ENCODE measurements at regions not wholly inside any gene's neighbourhood (a gene's known extent, or its start where the extent isn't known, plus 50 kb on each side); places are given as distances from the start of the nearest gene placed in this dataset.

DNA sequence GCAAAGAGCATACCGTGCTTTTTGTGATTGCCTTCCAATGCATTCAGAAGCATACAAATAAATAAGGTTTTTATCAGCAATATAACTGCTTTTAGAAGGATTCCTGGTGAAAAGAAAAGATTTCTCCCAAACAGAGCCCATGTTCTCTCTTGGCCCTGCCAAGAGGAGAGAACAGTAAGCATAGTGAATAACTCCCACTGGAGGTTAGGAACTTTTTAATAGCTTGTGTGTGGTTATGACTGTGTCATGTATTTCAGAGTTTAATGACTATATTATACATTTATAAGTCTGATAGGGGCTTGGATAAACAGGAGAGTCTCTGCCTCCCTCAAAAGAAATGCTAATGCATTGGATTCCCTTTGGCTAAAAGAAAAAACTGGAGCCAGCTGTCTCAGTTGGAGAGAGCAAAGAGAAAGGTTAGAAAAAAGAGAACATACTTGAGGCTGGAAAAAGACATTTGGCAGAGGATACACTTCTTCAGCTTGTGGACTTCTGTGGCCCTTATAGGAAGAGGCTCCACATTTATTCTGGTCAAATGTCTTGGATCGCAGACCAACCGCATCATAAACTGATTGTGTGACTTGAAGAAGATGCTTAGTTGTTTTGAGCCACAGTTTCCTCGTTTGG is 63.0 kb upstream of the SPRED2 start:
- Mint-ChIP-seq H3K27ac (no peak overlapping the region), H3K36me3 (ENCODE audit: low read depth) (no peaks in the 10 kb centered on the region), H3K4me3 (no peak overlapping the region), H3K9me3 (no peaks in the 10 kb centered on the region), H3K4me1 (ENCODE audit: low read depth) (no peaks in the 10 kb centered on the region), H3K27me3 (ENCODE audit: low read depth) (peaks cover 5% of the 10 kb centered on the region)

DNA sequence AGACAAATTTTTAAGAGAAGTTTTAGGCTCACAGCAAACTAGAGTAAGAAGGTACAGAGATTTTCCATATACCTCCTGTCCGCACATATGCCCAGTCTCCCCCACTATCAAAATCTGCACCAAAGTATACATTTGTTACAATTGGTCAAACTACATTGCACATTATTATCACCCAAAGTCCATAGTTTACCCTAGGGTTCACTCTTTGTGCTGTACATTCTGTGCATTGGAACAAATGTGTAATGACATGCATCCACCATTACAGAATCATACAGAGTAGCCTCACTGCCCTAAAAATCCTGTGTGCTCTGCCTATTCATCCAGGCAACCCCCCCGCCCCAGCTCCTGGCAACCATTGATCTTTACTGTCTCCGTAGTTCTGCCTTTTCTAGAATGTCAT is 61.7 kb upstream of the SPRED2 start:
- H3K27me3 Mint-ChIP-seq (ENCODE audit: low read depth) = peaks cover 5% of the 10 kb centered on the region
- H3K36me3 Mint-ChIP-seq (ENCODE audit: low read depth) = no peaks in the 10 kb centered on the region
- no peak overlapping the region for H3K4me3 Mint-ChIP-seq
- no peaks in the 10 kb centered on the region for H3K4me1 Mint-ChIP-seq (ENCODE audit: low read depth)
- H3K27ac Mint-ChIP-seq = no peak overlapping the region
- peaks cover 6% of the 10 kb centered on the region for H3K9me3 Mint-ChIP-seq

DNA sequence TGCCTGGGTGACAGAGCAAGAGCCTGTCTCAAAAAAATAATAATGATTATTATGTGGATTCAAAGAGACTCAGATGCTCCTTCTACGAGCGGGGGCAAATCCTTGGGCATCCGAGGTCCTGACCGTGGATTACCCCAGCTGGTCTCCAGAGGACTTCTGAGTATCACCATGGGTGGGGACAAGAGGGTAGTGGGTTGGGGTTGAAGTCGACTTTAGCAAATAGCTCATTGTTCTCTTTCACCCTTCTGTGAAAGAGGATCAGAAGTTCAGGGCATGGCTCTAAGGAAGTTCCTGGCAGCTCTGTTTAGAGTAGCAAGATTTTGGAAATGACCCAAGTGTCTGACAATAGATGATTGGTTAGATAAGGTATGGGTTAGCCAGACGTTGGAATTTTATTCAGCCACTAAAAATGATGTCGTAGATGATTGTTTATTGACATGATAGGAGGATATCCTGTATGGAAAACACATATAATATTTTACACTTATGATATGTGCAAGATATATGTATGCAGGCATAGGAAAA is 59.0 kb upstream of the SPRED2 start:
- Mint-ChIP-seq H3K9me3 (peaks cover 22% of the 10 kb centered on the region), H3K4me3 (no peak overlapping the region), H3K27me3 (ENCODE audit: low read depth) (no peaks in the 10 kb centered on the region), H3K4me1 (ENCODE audit: low read depth) (no peaks in the 10 kb centered on the region), H3K27ac (no peak overlapping the region), H3K36me3 (ENCODE audit: low read depth) (no peaks in the 10 kb centered on the region)

DNA sequence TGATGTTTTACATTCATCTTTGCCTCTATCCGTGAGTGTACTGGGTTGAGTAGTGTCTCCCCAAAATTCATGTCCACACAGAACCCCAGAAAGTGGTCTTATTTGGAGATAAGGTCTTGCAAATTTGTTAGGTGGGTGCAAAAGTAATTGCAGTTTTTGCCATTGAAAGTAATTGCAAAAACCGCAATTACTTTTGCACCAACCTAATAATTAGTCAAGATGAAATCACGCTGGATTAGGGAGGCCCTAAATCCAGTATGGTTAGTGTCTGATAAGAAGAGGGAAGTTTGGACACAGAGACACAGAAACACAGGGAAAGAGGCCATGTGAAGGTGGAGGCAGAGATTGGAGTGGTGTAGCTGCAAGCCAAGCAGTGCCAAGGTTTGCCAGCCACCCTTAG is 57.8 kb upstream of the SPRED2 start:
- no peaks in the 10 kb centered on the region for H3K36me3 Mint-ChIP-seq (ENCODE audit: low read depth)
- no peak overlapping the region for H3K27ac Mint-ChIP-seq
- no peak overlapping the region for H3K4me3 Mint-ChIP-seq
- no peaks in the 10 kb centered on the region for H3K4me1 Mint-ChIP-seq (ENCODE audit: low read depth)
- peaks cover 22% of the 10 kb centered on the region for H3K9me3 Mint-ChIP-seq
- no peaks in the 10 kb centered on the region for H3K27me3 Mint-ChIP-seq (ENCODE audit: low read depth)

DNA sequence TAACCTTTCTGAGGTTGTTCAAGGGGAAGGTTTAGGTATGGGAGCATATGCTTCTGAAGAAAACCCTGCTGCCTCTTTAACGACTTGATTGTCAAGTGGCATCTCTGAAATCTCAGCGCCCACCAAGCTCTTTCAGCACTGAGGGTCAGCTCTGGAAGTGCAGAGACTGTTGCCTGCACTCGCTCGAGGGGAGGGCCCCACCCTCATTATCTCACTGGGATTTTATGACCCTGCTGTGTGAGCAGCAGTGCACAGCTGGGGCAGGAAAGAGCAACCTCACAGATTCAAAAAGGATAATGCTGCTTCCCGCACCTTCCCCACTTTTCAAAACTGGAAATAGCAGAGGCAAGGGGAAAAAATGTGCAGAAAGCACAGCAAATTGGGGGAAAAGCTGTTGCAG is 56.9 kb upstream of the SPRED2 start:
- no peaks in the 10 kb centered on the region for H3K27me3 Mint-ChIP-seq (ENCODE audit: low read depth)
- no peak overlapping the region for H3K27ac Mint-ChIP-seq
- H3K36me3 Mint-ChIP-seq (ENCODE audit: low read depth) = no peaks in the 10 kb centered on the region
- no peak overlapping the region for H3K4me3 Mint-ChIP-seq
- H3K9me3 Mint-ChIP-seq = peaks cover 22% of the 10 kb centered on the region
- no peaks in the 10 kb centered on the region for H3K4me1 Mint-ChIP-seq (ENCODE audit: low read depth)

DNA sequence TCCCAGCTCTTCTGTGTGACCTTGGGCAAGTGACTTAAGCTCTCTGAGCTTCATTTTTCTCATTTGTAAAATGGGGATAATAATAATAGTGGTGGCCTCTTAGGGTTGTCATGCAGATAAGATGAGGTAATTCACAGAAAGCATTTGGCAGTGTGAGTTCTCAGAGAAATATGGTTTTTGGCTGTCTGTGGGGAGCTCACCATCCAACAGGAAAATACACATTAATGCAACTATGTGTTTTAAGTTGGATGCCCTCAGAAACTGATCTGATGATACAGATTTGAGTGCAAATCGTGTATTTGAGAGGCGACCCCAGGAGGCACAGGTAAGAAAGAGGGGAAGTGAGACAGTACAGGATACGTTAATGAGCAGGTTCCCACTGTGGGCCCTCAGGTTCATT is 56.1 kb upstream of the SPRED2 start:
- H3K27me3 Mint-ChIP-seq (ENCODE audit: low read depth) = no peaks in the 10 kb centered on the region
- H3K9me3 Mint-ChIP-seq = peaks cover 22% of the 10 kb centered on the region
- H3K4me1 Mint-ChIP-seq (ENCODE audit: low read depth) = no peaks in the 10 kb centered on the region
- H3K36me3 Mint-ChIP-seq (ENCODE audit: low read depth) = no peaks in the 10 kb centered on the region
- H3K27ac Mint-ChIP-seq = no peak overlapping the region
- no peak overlapping the region for H3K4me3 Mint-ChIP-seq

DNA sequence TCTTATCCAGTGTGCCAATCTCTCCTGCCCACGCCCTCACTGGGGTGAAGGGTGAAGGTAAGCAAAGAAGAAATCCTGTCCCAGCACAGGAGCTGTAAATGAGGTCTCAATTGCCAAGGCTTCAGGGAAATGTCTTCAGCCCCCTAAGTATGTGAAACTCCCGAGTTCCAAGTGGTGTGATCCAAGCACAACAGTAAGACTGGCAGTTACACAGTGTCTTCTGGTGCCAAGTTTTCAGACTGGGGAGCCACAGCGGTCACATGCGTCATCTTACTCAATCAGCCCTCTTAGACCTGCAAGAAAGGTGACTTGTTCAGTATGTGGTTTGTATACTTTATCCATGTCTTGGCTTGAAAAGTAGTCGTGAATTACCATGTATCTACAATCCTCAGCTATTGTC is 55.0 kb upstream of the SPRED2 start:
- no peaks in the 10 kb centered on the region for H3K4me1 Mint-ChIP-seq (ENCODE audit: low read depth)
- no peak overlapping the region for H3K27ac Mint-ChIP-seq
- H3K4me3 Mint-ChIP-seq = no peak overlapping the region
- H3K9me3 Mint-ChIP-seq = peaks cover 22% of the 10 kb centered on the region
- H3K27me3 Mint-ChIP-seq (ENCODE audit: low read depth) = peaks cover 4% of the 10 kb centered on the region
- H3K36me3 Mint-ChIP-seq (ENCODE audit: low read depth) = no peaks in the 10 kb centered on the region

DNA sequence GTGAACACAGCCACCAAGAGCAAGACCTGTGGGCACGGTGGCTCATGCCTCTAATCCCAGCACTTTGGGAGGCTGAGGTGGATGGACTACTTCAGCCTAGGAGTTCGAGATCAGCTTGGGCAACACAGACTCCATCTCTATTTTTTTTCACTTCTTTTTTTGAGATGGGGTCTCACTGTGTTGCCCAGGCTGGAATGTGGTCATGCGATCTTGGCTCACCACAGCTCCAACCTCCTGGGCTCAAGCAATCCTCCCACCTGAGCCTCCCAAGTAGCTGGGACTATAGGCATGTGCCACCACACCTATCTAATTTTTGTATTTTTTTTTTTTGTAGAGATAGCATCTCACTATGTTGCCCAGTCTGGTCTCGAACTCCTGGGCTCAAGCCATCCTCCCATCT is 54.4 kb upstream of the SPRED2 start:
- H3K36me3 Mint-ChIP-seq (ENCODE audit: low read depth) = no peaks in the 10 kb centered on the region
- no peak overlapping the region for H3K4me3 Mint-ChIP-seq
- H3K27ac Mint-ChIP-seq = no peak overlapping the region
- H3K27me3 Mint-ChIP-seq (ENCODE audit: low read depth) = peaks cover 4% of the 10 kb centered on the region
- no peaks in the 10 kb centered on the region for H3K4me1 Mint-ChIP-seq (ENCODE audit: low read depth)
- peaks cover 22% of the 10 kb centered on the region for H3K9me3 Mint-ChIP-seq

DNA sequence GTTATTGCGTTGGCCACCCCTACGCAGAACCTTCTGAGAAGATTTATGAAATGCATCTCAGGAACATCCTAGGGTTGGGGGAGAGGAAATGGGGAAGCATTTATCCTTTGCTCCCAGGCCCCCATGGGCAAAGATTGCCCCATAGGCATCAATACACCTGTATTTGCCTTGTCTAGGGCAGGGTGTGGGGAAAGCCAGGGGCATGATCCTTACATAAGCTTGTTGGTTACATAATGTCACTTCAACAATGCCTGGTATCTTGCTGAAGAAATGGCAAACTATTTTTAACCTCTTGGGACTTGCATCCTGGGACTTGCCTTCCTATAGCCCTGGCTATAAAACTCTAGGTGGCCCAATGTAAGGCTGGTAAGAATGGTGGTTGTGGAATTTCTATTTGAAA is 53.9 kb upstream of the SPRED2 start:
- Mint-ChIP-seq H3K27me3 (ENCODE audit: low read depth) (peaks cover 4% of the 10 kb centered on the region), H3K27ac (no peak overlapping the region), H3K4me3 (no peak overlapping the region), H3K36me3 (ENCODE audit: low read depth) (no peaks in the 10 kb centered on the region), H3K4me1 (ENCODE audit: low read depth) (no peaks in the 10 kb centered on the region), H3K9me3 (peaks cover 22% of the 10 kb centered on the region)

DNA sequence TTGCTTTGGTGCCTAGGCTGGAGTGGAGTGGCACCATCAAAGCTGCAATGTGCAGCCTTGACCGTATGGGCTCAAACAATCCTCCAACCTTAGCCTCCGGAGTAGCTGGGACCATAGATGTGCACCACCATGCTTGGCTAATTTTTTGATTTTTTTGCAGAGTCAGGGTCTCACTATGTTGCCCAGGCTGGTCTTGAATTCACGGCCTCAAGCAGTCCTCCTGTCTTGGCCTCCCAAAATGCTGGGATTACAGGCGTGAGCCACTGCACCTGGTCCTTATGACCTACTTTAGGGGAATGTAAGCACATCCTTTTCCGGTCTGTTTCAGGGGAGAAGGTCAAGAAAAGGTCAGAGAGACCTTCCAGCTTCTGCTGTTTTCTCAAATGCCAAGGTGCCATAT is 53.4 kb upstream of the SPRED2 start:
- no peaks in the 10 kb centered on the region for H3K4me1 Mint-ChIP-seq (ENCODE audit: low read depth)
- H3K27me3 Mint-ChIP-seq (ENCODE audit: low read depth) = peaks cover 4% of the 10 kb centered on the region
- no peak overlapping the region for H3K4me3 Mint-ChIP-seq
- no peak overlapping the region for H3K27ac Mint-ChIP-seq
- H3K9me3 Mint-ChIP-seq = peaks cover 22% of the 10 kb centered on the region
- H3K36me3 Mint-ChIP-seq (ENCODE audit: low read depth) = no peaks in the 10 kb centered on the region

DNA sequence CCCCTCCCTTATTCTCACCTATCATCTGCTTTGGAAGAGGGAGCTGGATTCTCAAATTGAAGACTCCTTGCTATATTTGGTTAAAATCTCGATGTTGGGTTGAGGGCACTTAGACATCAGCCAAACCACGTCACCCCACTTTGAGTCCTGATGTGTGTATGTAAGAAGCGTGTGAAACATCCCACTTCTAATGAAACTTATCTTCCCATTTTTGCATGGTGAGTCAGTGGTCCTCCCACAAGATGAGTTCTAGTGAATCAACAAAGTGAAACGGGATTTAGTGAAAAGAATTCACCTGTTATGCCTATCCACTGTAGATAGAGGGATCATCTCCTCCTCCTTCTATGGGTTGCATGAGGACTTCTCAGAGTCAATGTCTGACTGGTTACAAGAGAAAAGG is 51.4 kb upstream of the SPRED2 start:
- no peaks in the 10 kb centered on the region for H3K4me1 Mint-ChIP-seq (ENCODE audit: low read depth)
- no peak overlapping the region for H3K27ac Mint-ChIP-seq
- peaks cover 16% of the 10 kb centered on the region for H3K9me3 Mint-ChIP-seq
- no peak overlapping the region for H3K4me3 Mint-ChIP-seq
- H3K36me3 Mint-ChIP-seq (ENCODE audit: low read depth) = no peaks in the 10 kb centered on the region
- H3K27me3 Mint-ChIP-seq (ENCODE audit: low read depth) = peaks cover 4% of the 10 kb centered on the region

DNA sequence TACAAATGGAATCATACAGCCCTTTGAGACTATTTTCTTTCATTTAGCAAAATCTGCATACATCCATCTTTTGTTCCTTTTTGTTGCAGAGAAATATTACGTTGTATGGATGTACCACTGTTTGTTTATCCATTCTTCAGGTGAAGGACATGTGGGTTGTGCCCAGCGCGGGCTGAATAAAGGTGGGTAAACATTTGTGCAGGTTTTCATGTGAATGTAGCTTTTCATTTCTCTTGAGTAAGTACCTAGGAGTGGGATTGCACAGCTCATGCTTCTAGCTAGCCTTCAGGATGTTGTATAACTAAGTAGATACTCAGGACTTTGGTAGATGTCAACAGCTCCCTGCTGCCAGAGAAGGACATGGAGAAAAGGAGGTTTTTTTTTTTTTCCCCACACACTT is 50.6 kb upstream of the SPRED2 start:
- Mint-ChIP-seq H3K4me3 (no peak overlapping the region), H3K27me3 (ENCODE audit: low read depth) (peaks cover 4% of the 10 kb centered on the region), H3K27ac (no peak overlapping the region), H3K9me3 (peaks cover 8% of the 10 kb centered on the region), H3K36me3 (ENCODE audit: low read depth) (no peaks in the 10 kb centered on the region), H3K4me1 (ENCODE audit: low read depth) (no peaks in the 10 kb centered on the region)
